ENCODE measurements at regions not wholly inside any gene's neighbourhood (a gene's known extent, or its start where the extent isn't known, plus 50 kb on each side); places are given as distances from the start of the nearest gene placed in this dataset.

DNA sequence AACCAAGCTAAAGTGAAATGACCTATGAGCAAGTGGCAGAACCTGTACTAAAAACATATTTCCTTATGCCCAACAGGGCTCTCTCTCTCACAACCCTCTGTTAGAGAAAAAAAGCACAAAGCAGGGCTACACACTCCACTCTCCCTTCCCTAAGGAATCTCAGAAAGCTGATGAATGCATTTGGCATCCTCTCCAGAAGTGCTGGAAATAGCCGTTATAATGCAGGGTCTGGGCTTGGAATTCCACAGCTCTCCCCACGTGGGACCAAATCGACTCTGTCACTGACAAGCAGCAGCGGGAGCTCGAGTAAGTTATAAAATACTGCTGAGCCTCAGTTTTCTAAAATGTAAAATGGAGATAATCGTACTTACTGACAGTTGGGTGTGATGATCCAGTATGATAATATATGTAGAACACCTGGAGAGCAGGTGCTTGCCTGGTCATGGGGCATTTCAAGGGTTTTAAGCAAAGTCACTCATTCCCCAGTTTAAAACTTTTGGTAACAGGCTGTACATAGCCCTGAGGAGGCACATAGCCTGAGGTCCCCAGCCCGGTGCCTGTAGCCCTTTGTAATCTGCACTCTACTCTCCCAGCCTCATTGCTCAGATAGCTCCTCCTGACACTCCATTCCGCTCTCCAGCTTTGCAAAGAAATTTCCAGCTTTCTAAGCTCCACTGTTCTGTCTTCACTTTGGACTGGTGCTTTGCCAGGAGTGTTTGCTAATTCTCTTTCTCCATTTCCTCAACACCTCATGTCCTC is 175.6 kb upstream of the DAB1 start:
- Histone ChIP-seq H4K20me1 (ENCODE audit: low read depth, low read length) (no peaks in the 10 kb centered on the region), H3K9ac (ENCODE audit: low read length) (no peak overlapping the region), H3K27ac (ENCODE audit: low read depth, low read length) (no peak overlapping the region)

GRCh38 chr1:57597036-57597435 is 173.2 kb upstream of the DAB1 start:
- Histone ChIP-seq H4K20me1 (ENCODE audit: low read depth, low read length) (no peaks in the 10 kb centered on the region), H3K9me3 (ENCODE audit: insufficient read depth, low read length) (no peaks in the 10 kb centered on the region), H3K27ac (ENCODE audit: low read depth, low read length) (no peak overlapping the region), H3K79me2 (ENCODE audit: insufficient read depth, low read length) (no peaks in the 10 kb centered on the region), H3K27me3 (ENCODE audit: low read length) (no peaks in the 10 kb centered on the region), H3K4me3 (ENCODE audit: insufficient read depth, low read length, poor library complexity, severe bottlenecking) (no peak overlapping the region), H3K36me3 (ENCODE audit: low read length) (no peaks in the 10 kb centered on the region), H3F3A (ENCODE audit: insufficient read depth) (no peaks in the 10 kb centered on the region), H2AFZ (ENCODE audit: low read depth, low read length, severe bottlenecking) (no peak overlapping the region), H3K4me2 (ENCODE audit: low read depth, low read length, poor library complexity, severe bottlenecking) (no peak overlapping the region), H3K9ac (ENCODE audit: low read length) (no peak overlapping the region), H3K9me2 (replicated peaks; ENCODE audit: insufficient read depth, low read length) (no peaks in the 10 kb centered on the region)
- TF ChIP-seq, protein P1, sequence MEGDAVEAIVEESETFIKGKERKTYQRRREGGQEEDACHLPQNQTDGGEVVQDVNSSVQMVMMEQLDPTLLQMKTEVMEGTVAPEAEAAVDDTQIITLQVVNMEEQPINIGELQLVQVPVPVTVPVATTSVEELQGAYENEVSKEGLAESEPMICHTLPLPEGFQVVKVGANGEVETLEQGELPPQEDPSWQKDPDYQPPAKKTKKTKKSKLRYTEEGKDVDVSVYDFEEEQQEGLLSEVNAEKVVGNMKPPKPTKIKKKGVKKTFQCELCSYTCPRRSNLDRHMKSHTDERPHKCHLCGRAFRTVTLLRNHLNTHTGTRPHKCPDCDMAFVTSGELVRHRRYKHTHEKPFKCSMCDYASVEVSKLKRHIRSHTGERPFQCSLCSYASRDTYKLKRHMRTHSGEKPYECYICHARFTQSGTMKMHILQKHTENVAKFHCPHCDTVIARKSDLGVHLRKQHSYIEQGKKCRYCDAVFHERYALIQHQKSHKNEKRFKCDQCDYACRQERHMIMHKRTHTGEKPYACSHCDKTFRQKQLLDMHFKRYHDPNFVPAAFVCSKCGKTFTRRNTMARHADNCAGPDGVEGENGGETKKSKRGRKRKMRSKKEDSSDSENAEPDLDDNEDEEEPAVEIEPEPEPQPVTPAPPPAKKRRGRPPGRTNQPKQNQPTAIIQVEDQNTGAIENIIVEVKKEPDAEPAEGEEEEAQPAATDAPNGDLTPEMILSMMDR (IDR thresholded peaks at IDR 0.05; ENCODE audit: insufficient read depth, low read length, poor library complexity, severe bottlenecking), result no peak
- no peak for TF ChIP-seq EZH2phosphoT487 (conservative IDR thresholded peaks at IDR 0.05; ENCODE audit: low read length)

More for the DNA sequence above, 175.6 kb upstream of the DAB1 start:
- Histone ChIP-seq H3K9me2 (replicated peaks; ENCODE audit: insufficient read depth, low read length) (no peaks in the 10 kb centered on the region), H3F3A (ENCODE audit: insufficient read depth) (no peaks in the 10 kb centered on the region), H3K4me2 (ENCODE audit: low read depth, low read length, poor library complexity, severe bottlenecking) (no peak overlapping the region), H2AFZ (ENCODE audit: low read depth, low read length, severe bottlenecking) (no peak overlapping the region), H3K79me2 (ENCODE audit: insufficient read depth, low read length) (no peaks in the 10 kb centered on the region), H3K36me3 (ENCODE audit: low read length) (no peaks in the 10 kb centered on the region), H3K9me3 (ENCODE audit: insufficient read depth, low read length) (no peaks in the 10 kb centered on the region), H3K4me3 (ENCODE audit: insufficient read depth, low read length, poor library complexity, severe bottlenecking) (no peak overlapping the region), H3K27me3 (ENCODE audit: low read length) (no peaks in the 10 kb centered on the region)
- TF ChIP-seq, protein P1 (IDR thresholded peaks at IDR 0.05; ENCODE audit: insufficient read depth, low read length, poor library complexity, severe bottlenecking), result no peak
- no peak for TF ChIP-seq EZH2phosphoT487 (conservative IDR thresholded peaks at IDR 0.05; ENCODE audit: low read length)

DNA sequence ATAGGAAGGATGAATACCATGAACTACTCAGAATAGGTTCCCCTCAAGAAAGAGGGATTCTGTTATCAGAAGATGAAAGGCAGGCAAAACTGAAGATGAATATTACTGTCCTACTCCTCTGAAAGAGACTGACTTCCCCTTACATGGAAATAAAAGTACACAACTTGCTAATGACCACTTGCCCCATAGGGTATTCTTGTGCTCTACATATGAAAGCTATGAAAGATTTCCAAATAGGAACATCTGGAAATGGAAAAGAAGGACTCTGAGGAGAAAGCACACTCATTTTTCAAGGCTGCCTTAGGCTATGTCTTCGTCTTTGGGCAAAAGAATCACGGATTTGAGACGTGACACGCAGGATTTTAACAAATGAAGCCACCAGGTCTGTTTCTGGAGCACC is 170.1 kb upstream of the DAB1 start:
- Histone ChIP-seq H3K9ac (ENCODE audit: low read length) (no peak overlapping the region), H3K36me3 (ENCODE audit: low read length) (no peaks in the 10 kb centered on the region), H3K9me3 (ENCODE audit: insufficient read depth, low read length) (no peaks in the 10 kb centered on the region), H4K20me1 (ENCODE audit: low read depth, low read length) (no peaks in the 10 kb centered on the region), H3F3A (ENCODE audit: insufficient read depth) (no peaks in the 10 kb centered on the region), H2AFZ (ENCODE audit: low read depth, low read length, severe bottlenecking) (no peak overlapping the region), H3K79me2 (ENCODE audit: insufficient read depth, low read length) (no peaks in the 10 kb centered on the region), H3K9me2 (replicated peaks; ENCODE audit: insufficient read depth, low read length) (no peaks in the 10 kb centered on the region), H3K4me2 (ENCODE audit: low read depth, low read length, poor library complexity, severe bottlenecking) (no peak overlapping the region), H3K27me3 (ENCODE audit: low read length) (no peaks in the 10 kb centered on the region), H3K4me3 (ENCODE audit: insufficient read depth, low read length, poor library complexity, severe bottlenecking) (no peak overlapping the region), H3K27ac (ENCODE audit: low read depth, low read length) (no peak overlapping the region)
- TF ChIP-seq, protein P1 (IDR thresholded peaks at IDR 0.05; ENCODE audit: insufficient read depth, low read length, poor library complexity, severe bottlenecking), result no peak
- no peak for TF ChIP-seq EZH2phosphoT487 (conservative IDR thresholded peaks at IDR 0.05; ENCODE audit: low read length)
